Ramos (cell line): ENCODE measurements at regions not wholly inside any gene's neighbourhood (a gene's known extent, or its start where the extent isn't known, plus 50 kb on each side); places are given as distances from the start of the nearest gene placed in this dataset.

Experiments
- in situ Hi-C: fragments of 300-500 bp; cut with MboI; formaldehyde crosslinking; loops from one replicate; pipeline ENCODE4 v1.14.3; 2022; ENCODE audit warnings: low sequenced_read_pairs; ENCODE audit not compliant: unreplicated experiment

GRCh38 chr6:150651808-150652470, 52.3 kb downstream of the PLEKHG1 start:
- in situ Hi-C loops, result no loop called here

- in situ Hi-C loops, result no loop called here
Observed at GRCh38 chr6:150652848-150653613, 53.3 kb downstream of the PLEKHG1 start.

GRCh38 chr6:150654608-150655007, 54.9 kb downstream of the PLEKHG1 start:
- in situ Hi-C loops, result no loop called here

GRCh38 chr6:150656156-150656555, 56.5 kb downstream of the PLEKHG1 start:
- in situ Hi-C loops, result no loop called here

- in situ Hi-C loops, result no loop called here
Observed at GRCh38 chr6:150658421-150658820, 58.7 kb downstream of the PLEKHG1 start.

GRCh38 chr6:150659046-150659763, 59.5 kb downstream of the PLEKHG1 start:
- in situ Hi-C loops, result no loop called here

- in situ Hi-C loops, result no loop called here
Observed at GRCh38 chr6:150661216-150662007, 61.7 kb downstream of the PLEKHG1 start.

GRCh38 chr6:150662814-150663213, 63.1 kb downstream of the PLEKHG1 start:
- in situ Hi-C loops, result no loop called here

- in situ Hi-C loops, result no loop called here
Observed at GRCh38 chr6:150664091-150664490, 64.4 kb downstream of the PLEKHG1 start.

GRCh38 chr6:150666071-150666470, 66.4 kb downstream of the PLEKHG1 start:
- in situ Hi-C loops, result no loop called here

GRCh38 chr6:150667359-150667758, 67.7 kb downstream of the PLEKHG1 start:
- in situ Hi-C loops, result no loop called here

GRCh38 chr6:150667977-150668716, 68.5 kb downstream of the PLEKHG1 start:
- in situ Hi-C loops, result no loop called here

- in situ Hi-C loops, result no loop called here
Observed at GRCh38 chr6:150668900-150669302, 69.2 kb downstream of the PLEKHG1 start.

- in situ Hi-C loops, result no loop called here
Observed at GRCh38 chr6:150670311-150670710, 70.6 kb downstream of the PLEKHG1 start.

- in situ Hi-C loops, result no loop called here
Observed at GRCh38 chr6:150672800-150673199, 73.1 kb downstream of the PLEKHG1 start.

- in situ Hi-C loops, result no loop called here
Observed at GRCh38 chr6:150673720-150674346, 74.1 kb downstream of the PLEKHG1 start.

- in situ Hi-C loops, result no loop called here
Observed at GRCh38 chr6:150676344-150676743, 76.7 kb downstream of the PLEKHG1 start.

GRCh38 chr6:150676772-150677171, 77.1 kb downstream of the PLEKHG1 start:
- in situ Hi-C loops, result no loop called here

- in situ Hi-C loops, result no loop called here
Observed at GRCh38 chr6:150680510-150680909, 80.8 kb downstream of the PLEKHG1 start.
